Ishikawa (cell line): ENCODE measurements at regions not wholly inside any gene's neighbourhood (a gene's known extent, or its start where the extent isn't known, plus 50 kb on each side); places are given as distances from the start of the nearest gene placed in this dataset.

Experiments
- CEBPB ChIP-seq: IDR thresholded peaks from 2 replicates; pipeline ENCODE4 v1.6.1; 2012
- EP300 ChIP-seq: IDR thresholded peaks from 2 replicates; pipeline ENCODE4 v1.6.1; 2012; ENCODE audit warnings: borderline replicate concordance
- FOXM1 ChIP-seq: IDR thresholded peaks from 2 replicates; pipeline ENCODE4 v1.6.1; 2012; ENCODE audit warnings: low read depth, borderline replicate concordance
- NFIC ChIP-seq: IDR thresholded peaks from 2 replicates; pipeline ENCODE4 v1.6.1; 2012
- RAD21 ChIP-seq: IDR thresholded peaks from 2 replicates; pipeline ENCODE4 v1.6.1; 2012; ENCODE audit warnings: low read depth
- TAF1 ChIP-seq: IDR thresholded peaks from 2 replicates; pipeline ENCODE4 v1.6.1; 2012; ENCODE audit warnings: low read depth, mild to moderate bottlenecking
- TCF12 ChIP-seq: IDR thresholded peaks from 2 replicates; pipeline ENCODE4 v1.6.1; 2012; ENCODE audit warnings: low read depth
- TEAD4 ChIP-seq: IDR thresholded peaks from 2 replicates; pipeline ENCODE4 v1.6.1; 2012
- YY1 ChIP-seq: IDR thresholded peaks from 2 replicates; pipeline ENCODE4 v1.6.1; 2012; ENCODE audit warnings: low read depth
- TF ChIP-seq, protein P1 (sequence below): IDR thresholded peaks from 2 replicates; pipeline ENCODE4 v1.6.1; 2012; ENCODE audit warnings: low read depth, mild to moderate bottlenecking
- TF ChIP-seq, protein P2 (sequence below): IDR thresholded peaks from 2 replicates; pipeline ENCODE4 v1.6.1; 2012

DNA sequence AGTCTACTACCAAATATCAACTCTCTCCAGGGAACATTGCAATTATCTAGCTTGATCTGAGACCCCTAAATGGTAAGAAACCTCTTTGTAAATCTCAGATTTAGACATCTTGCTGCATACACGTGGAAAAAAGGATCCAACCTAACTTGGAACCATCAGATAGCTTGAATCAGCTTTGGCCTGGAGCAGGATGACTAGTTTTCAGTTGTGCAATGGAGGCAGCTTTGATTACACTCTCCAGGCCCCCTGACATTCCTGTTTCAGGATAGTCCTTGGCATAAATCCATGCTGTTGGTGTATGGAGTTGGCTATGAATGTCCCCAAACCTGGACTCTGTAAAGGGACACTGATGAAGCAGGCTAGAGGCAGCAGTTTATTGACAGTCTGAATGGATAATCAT lies 1061.9 kb upstream of the TENM3 start:
- no peak for TF ChIP-seq RAD21
- TF ChIP-seq EP300 = no peak
- no peak for TF ChIP-seq CEBPB
- TF ChIP-seq, protein P1, sequence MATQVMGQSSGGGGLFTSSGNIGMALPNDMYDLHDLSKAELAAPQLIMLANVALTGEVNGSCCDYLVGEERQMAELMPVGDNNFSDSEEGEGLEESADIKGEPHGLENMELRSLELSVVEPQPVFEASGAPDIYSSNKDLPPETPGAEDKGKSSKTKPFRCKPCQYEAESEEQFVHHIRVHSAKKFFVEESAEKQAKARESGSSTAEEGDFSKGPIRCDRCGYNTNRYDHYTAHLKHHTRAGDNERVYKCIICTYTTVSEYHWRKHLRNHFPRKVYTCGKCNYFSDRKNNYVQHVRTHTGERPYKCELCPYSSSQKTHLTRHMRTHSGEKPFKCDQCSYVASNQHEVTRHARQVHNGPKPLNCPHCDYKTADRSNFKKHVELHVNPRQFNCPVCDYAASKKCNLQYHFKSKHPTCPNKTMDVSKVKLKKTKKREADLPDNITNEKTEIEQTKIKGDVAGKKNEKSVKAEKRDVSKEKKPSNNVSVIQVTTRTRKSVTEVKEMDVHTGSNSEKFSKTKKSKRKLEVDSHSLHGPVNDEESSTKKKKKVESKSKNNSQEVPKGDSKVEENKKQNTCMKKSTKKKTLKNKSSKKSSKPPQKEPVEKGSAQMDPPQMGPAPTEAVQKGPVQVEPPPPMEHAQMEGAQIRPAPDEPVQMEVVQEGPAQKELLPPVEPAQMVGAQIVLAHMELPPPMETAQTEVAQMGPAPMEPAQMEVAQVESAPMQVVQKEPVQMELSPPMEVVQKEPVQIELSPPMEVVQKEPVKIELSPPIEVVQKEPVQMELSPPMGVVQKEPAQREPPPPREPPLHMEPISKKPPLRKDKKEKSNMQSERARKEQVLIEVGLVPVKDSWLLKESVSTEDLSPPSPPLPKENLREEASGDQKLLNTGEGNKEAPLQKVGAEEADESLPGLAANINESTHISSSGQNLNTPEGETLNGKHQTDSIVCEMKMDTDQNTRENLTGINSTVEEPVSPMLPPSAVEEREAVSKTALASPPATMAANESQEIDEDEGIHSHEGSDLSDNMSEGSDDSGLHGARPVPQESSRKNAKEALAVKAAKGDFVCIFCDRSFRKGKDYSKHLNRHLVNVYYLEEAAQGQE = no peak
- no peak for TF ChIP-seq TAF1
- TF ChIP-seq TEAD4 = no peak
- no peak for TF ChIP-seq NFIC
- TF ChIP-seq, protein P2, sequence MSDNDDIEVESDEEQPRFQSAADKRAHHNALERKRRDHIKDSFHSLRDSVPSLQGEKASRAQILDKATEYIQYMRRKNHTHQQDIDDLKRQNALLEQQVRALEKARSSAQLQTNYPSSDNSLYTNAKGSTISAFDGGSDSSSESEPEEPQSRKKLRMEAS = no peak
- TF ChIP-seq FOXM1 = no peak
- no peak for TF ChIP-seq YY1
- no peak for TF ChIP-seq TCF12
